ENCODE measurements at regions not wholly inside any gene's neighbourhood (a gene's known extent, or its start where the extent isn't known, plus 50 kb on each side); places are given as distances from the start of the nearest gene placed in this dataset.

- Histone ChIP-seq H3K4me1 (ENCODE audit: insufficient read depth, low read length) (no peaks in the 10 kb centered on the region), H3K27me3 (ENCODE audit: control insufficient read depth in 1 of 2, insufficient read depth in 2 of 2, low read length in 2 of 2) (peaks cover 0 to 3% of the 10 kb centered on the region in 2 experiments), H3K4me3 (ENCODE audit: low read length) (no peak overlapping the region), H3K36me3 (ENCODE audit: insufficient read depth, low read length) (no peaks in the 10 kb centered on the region), H3K27ac (ENCODE audit: low read depth in 1 of 2, low read length in 2 of 2) (no peak overlapping the region), H3K9me3 (ENCODE audit: control insufficient read depth in 1 of 2, insufficient read depth in 1 of 2, low read length in 2 of 2) (no peaks in the 10 kb centered on the region)
- ChIA-PET CTCF (no interaction called here), POLR2A (no interaction called here)
- no peak for DNase-seq
- no peak overlapping the region for H3K4me3 Mint-ChIP-seq
- H3K27ac Mint-ChIP-seq: no peak overlapping the region
- TF ChIP-seq CTCF (IDR thresholded peaks at IDR 0.05): no peak
- H3K9me3 Mint-ChIP-seq: no peaks in the 10 kb centered on the region
- no peaks in the 10 kb centered on the region for H3K4me1 Mint-ChIP-seq (ENCODE audit: low read depth)
- no peak for ATAC-seq (ENCODE audit: poor library complexity)
- no peaks in the 10 kb centered on the region for H3K36me3 Mint-ChIP-seq (ENCODE audit: low read depth)
- intact Hi-C loops (cut with DNase I, micrococcal nuclease): loop anchor here in 1 of 2 experiments (2.0 to 10.0 kb wide), 2 partner anchors 419 to 1181 kb away; no protein-coding TSS in a partner anchor
- peaks cover 46% of the 10 kb centered on the region for H3K27me3 Mint-ChIP-seq
Measured at GRCh38 chr16:82265809-82266208, 95.8 kb upstream of the MPHOSPH6 start.

- ChIA-PET POLR2A (no interaction called here), CTCF (interaction anchor here (0.7 to 1.9 kb wide), 2 partner anchors 10 to 196 kb away, joined by 4 to 6 read pairs; no protein-coding TSS in a partner anchor)
- H3K4me3 Mint-ChIP-seq: no peak overlapping the region
- Histone ChIP-seq H3K27ac (ENCODE audit: low read depth in 1 of 2, low read length in 2 of 2) (no peak overlapping the region), H3K27me3 (ENCODE audit: control insufficient read depth in 1 of 2, insufficient read depth in 2 of 2, low read length in 2 of 2) (no peaks in the 10 kb centered on the region), H3K4me1 (ENCODE audit: insufficient read depth, low read length) (no peaks in the 10 kb centered on the region), H3K4me3 (ENCODE audit: low read length) (no peak overlapping the region), H3K36me3 (ENCODE audit: insufficient read depth, low read length) (no peaks in the 10 kb centered on the region), H3K9me3 (ENCODE audit: control insufficient read depth in 1 of 2, insufficient read depth in 1 of 2, low read length in 2 of 2) (peaks cover 0 to 5% of the 10 kb centered on the region in 2 experiments)
- H3K9me3 Mint-ChIP-seq: no peaks in the 10 kb centered on the region
- H3K27ac Mint-ChIP-seq: no peak overlapping the region
- ATAC-seq (ENCODE audit: poor library complexity): no peak
- TF ChIP-seq CTCF (IDR thresholded peaks at IDR 0.05): no peak
- no peaks in the 10 kb centered on the region for H3K36me3 Mint-ChIP-seq (ENCODE audit: low read depth)
- peaks cover 35% of the 10 kb centered on the region for H3K27me3 Mint-ChIP-seq
- DNase-seq: no peak
- no peaks in the 10 kb centered on the region for H3K4me1 Mint-ChIP-seq (ENCODE audit: low read depth)
- intact Hi-C loops (cut with DNase I, micrococcal nuclease): loop anchor here in 1 of 2 experiments (2.0 to 10.0 kb wide), 2 partner anchors 420 to 1182 kb away; no protein-coding TSS in a partner anchor
Measured at GRCh38 chr16:82264756-82265155, 94.7 kb upstream of the MPHOSPH6 start.

- POLR2A ChIA-PET: no interaction called here
- ATAC-seq (ENCODE audit: poor library complexity) (no peak), DNase-seq (peak; percentile 7 to 77 (median 28))
- CTCF ChIA-PET: interaction anchor here (1.6 to 1.9 kb wide), 2 partner anchors 11 to 24 kb away, joined by 4 to 6 read pairs; no protein-coding TSS in a partner anchor
- Mint-ChIP-seq H3K4me3 (no peak overlapping the region), H3K4me1 (ENCODE audit: low read depth) (no peaks in the 10 kb centered on the region), H3K9me3 (no peaks in the 10 kb centered on the region), H3K36me3 (ENCODE audit: low read depth) (no peaks in the 10 kb centered on the region), H3K27me3 (peaks cover 34% of the 10 kb centered on the region), H3K27ac (no peak overlapping the region)
- Histone ChIP-seq H3K9me3 (ENCODE audit: control insufficient read depth in 1 of 2, insufficient read depth in 1 of 2, low read length in 2 of 2) (peaks cover 0 to 6% of the 10 kb centered on the region in 2 experiments), H3K27ac (ENCODE audit: low read depth in 1 of 2, low read length in 2 of 2) (no peak overlapping the region), H3K4me3 (ENCODE audit: low read length) (no peak overlapping the region), H3K27me3 (ENCODE audit: control insufficient read depth in 1 of 2, insufficient read depth in 2 of 2, low read length in 2 of 2) (no peaks in the 10 kb centered on the region), H3K36me3 (ENCODE audit: insufficient read depth, low read length) (no peaks in the 10 kb centered on the region), H3K4me1 (ENCODE audit: insufficient read depth, low read length) (no peaks in the 10 kb centered on the region)
- TF ChIP-seq CTCF (IDR thresholded peaks at IDR 0.05): peak; percentile 86
- intact Hi-C loops (cut with DNase I, micrococcal nuclease): loop anchor here in 1 of 2 experiments (2.0 to 10.0 kb wide), 2 partner anchors 421 to 1183 kb away; no protein-coding TSS in a partner anchor
Measured at GRCh38 chr16:82263521-82264143, 93.6 kb upstream of the MPHOSPH6 start.
